Tibial nerve (tissue), 3 donors: ENCODE measurements at regions not wholly inside any gene's neighbourhood (a gene's known extent, or its start where the extent isn't known, plus 50 kb on each side); places are given as distances from the start of the nearest gene placed in this dataset.

Experiments
- POLR2A ChIP-seq, 2 donors: fragments of 450-650 bp; IDR thresholded peaks; one replicate each; pipeline ENCODE4 v1.6.1; 2017; ENCODE audit warnings: antibody characterized with exemption in 2 of 2, mild to moderate bottlenecking in 2 of 2, moderate library complexity in 2 of 2
- TF ChIP-seq, protein P1 (sequence below), 5 experiments: fragments of 200-600 bp in 3 of 5; fragments of 450-650 bp in 2 of 5; sonication (generic) in 3 of 5; IDR thresholded peaks; one replicate each; pipeline ENCODE4 v1.5.1; 2016 to 2019; ENCODE audit warnings: antibody characterized with exemption in 5 of 5, mild to moderate bottlenecking in 3 of 5, moderate library complexity in 2 of 5

DNA sequence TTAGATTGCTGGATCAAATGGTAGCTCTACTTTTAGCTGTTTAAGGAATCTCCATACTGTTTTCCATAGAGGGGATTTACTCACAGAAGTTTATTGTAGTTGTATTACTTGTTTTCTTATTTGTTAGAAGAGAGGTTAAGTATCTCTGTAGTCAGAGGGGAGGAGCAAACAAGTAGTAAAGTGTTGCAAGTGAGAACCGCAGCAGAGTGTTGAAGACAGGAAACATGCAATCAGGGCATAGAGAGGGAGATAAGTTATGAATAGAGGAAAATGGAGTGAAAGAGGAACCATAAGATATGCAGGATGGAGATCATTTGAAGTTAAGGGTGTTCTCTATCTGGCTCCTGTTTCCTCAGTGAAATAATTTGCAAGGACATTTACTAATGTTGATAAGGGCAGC is 331.4 kb upstream of the TMEM229A start:
- TF ChIP-seq, protein P1, sequence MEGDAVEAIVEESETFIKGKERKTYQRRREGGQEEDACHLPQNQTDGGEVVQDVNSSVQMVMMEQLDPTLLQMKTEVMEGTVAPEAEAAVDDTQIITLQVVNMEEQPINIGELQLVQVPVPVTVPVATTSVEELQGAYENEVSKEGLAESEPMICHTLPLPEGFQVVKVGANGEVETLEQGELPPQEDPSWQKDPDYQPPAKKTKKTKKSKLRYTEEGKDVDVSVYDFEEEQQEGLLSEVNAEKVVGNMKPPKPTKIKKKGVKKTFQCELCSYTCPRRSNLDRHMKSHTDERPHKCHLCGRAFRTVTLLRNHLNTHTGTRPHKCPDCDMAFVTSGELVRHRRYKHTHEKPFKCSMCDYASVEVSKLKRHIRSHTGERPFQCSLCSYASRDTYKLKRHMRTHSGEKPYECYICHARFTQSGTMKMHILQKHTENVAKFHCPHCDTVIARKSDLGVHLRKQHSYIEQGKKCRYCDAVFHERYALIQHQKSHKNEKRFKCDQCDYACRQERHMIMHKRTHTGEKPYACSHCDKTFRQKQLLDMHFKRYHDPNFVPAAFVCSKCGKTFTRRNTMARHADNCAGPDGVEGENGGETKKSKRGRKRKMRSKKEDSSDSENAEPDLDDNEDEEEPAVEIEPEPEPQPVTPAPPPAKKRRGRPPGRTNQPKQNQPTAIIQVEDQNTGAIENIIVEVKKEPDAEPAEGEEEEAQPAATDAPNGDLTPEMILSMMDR (IDR thresholded peaks at IDR 0.05): no peak
- TF ChIP-seq POLR2A (IDR thresholded peaks at IDR 0.05): no peak
